Heart right ventricle (tissue), 16 donors: ENCODE measurements at regions not wholly inside any gene's neighbourhood (a gene's known extent, or its start where the extent isn't known, plus 50 kb on each side); places are given as distances from the start of the nearest gene placed in this dataset.

Experiments used
- ATAC-seq, 8 donors: fragments of 200-7000 bp; cut with Tn5 transposase; one replicate each; pipeline ENCODE4 v1.9.1; 2020; ENCODE audit warnings: mild to moderate bottlenecking in 8 of 8, moderate library complexity in 8 of 8, moderate number of reproducible peaks in 1 of 8
- DNase-seq, 2 donors: peaks; one replicate each; pipeline ENCODE4 v3.0.0-alpha.2; 2020
- H3K27ac ChIP-seq, 10 donors: fragments of 200-600 bp; sonication (generic) in 2 of 10; one replicate each; pipeline versions ENCODE4 v1.5.0 to v1.8.0; 2020 to 2022; ENCODE audit warnings: mild to moderate bottlenecking in 3 of 10
- H3K27me3 ChIP-seq, 7 donors: fragments of 200-600 bp; one replicate each; pipeline ENCODE4 v1.8.0; 2021 to 2022; ENCODE audit warnings: mild to moderate bottlenecking in 2 of 7
- H3K36me3 ChIP-seq, 9 donors: fragments of 200-600 bp; sonication (generic) in 1 of 9; one replicate each; pipeline versions ENCODE4 v1.5.0 to v1.8.0; 2020 to 2022; ENCODE audit warnings: mild to moderate bottlenecking in 2 of 9
- H3K4me1 ChIP-seq, 9 donors: fragments of 200-600 bp; sonication (generic) in 1 of 9; one replicate each; pipeline versions ENCODE4 v1.5.0 to v1.8.0; 2020 to 2022; ENCODE audit warnings: mild to moderate bottlenecking in 4 of 9
- H3K4me3 ChIP-seq, 10 donors: fragments of 200-600 bp; sonication (generic) in 2 of 10; one replicate each; pipeline versions ENCODE4 v1.5.0 to v1.8.0; 2020 to 2022; ENCODE audit warnings: mild to moderate bottlenecking in 7 of 10, moderate library complexity in 2 of 10
- H3K9me3 ChIP-seq, 11 donors: fragments of 200-600 bp in 10 of 11; sonication (generic) in 2 of 11; one replicate each; pipeline versions ENCODE4 v1.5.0 to v1.8.0; 2013 to 2022; ENCODE audit warnings: mild to moderate bottlenecking in 2 of 11, control low read depth in 1 of 11, moderate library complexity in 1 of 11
- CTCF ChIP-seq, 9 donors: fragments of 200-600 bp; sonication (generic) in 2 of 9; IDR thresholded peaks; one replicate each; pipeline versions ENCODE4 v1.5.0 to v1.8.0; 2021 to 2022; ENCODE audit warnings: antibody characterized with exemption in 9 of 9, mild to moderate bottlenecking in 5 of 9, moderate library complexity in 1 of 9
- WGBS, 2 donors: extraction: QIAGEN DNeasy Blood & Tissue Kit; methylation state at CpG; one replicate each; pipeline ENCODE4 v1.1.7; 2013; ENCODE audit warnings: inconsistent platforms in 1 of 2; 5-methylcytosine and 5-hydroxymethylcytosine counted together
- intact Hi-C, 10 donors: fragments of 100-400 bp; cut with DNase I; formaldehyde crosslinking; loops; one replicate each; pipeline versions ENCODE4 v1.11.1 to v1.14.2; 2022
- donor health status: Arrhythmogenic right ventricular cardiomyopathy.
- donor health status: ischemic (EF 13 %, LVEDD 7.1; RV severe dilation, severe dysfunction).
- donor health status: healthy with polysubstance abuse.
- donor health status: DM: no; HTN: yes; CAD: no.
- donor health status: DM: no; HTN: no; CAD: no.
- donor health status: ischemic (EF 25% LVEDD 6.9; RV normal size, moderate dysfunction).
- donor health status: ischemic (EF 25% LVEDD 5.7; RV mildly dilated, moderate dysfunction).
- donor health status: healthy.
- donor health status: DM: yes; HTN: yes; CAD: no.
- donor health status: Ischemic cardiomyopathy.
- donor health status: ischemic (EF 35%, LVEDD 5.7; RV mildly dilated, moderate dysfunction).
- donor health status: nonischemic (EF 11% LVEDD 7.7; RV severe dilation, severe dysfunction).
- donor health status: DM: yes; HTN: yes; CAD: no.
- donor health status: PGD.
- donor health status: ischemic (EF 29% LVEDD 5.4; RV normal size, mild dysfunction).
- donor health status: nonischemic (EF 23%, LVEDD 6.1; RV moderate dilation, normal function).

GRCh38 chr5:110194191-110194590 lies 504.5 kb downstream of the MAN2A1 start:
- Histone ChIP-seq H3K36me3 (no peaks in the 10 kb centered on the region), H3K4me3 (no peak overlapping the region), H3K27ac (no peak overlapping the region), H3K27me3 (peaks cover 0 to 8% (median 0%) of the 10 kb centered on the region in 7 donors), H3K4me1 (no peaks in the 10 kb centered on the region), H3K9me3 (peaks cover 0 to 15% (median 0%) of the 10 kb centered on the region in 11 donors)
- intact Hi-C loops = no loop called here
- no peak for TF ChIP-seq CTCF (IDR thresholded peaks at IDR 0.05)
- no peak for DNase-seq
- ATAC-seq = no peak

- Histone ChIP-seq H3K4me1 (no peaks in the 10 kb centered on the region), H3K27me3 (peaks cover 0 to 8% (median 0%) of the 10 kb centered on the region in 7 donors), H3K4me3 (no peak overlapping the region), H3K27ac (no peak overlapping the region), H3K36me3 (no peaks in the 10 kb centered on the region), H3K9me3 (peaks cover 0 to 17% (median 8%) of the 10 kb centered on the region in 11 donors)
- intact Hi-C loops = no loop called here
- 94 to 97% methylated on average over 1 of the region's 1 CpG for WGBS, 2 donors
- no peak for TF ChIP-seq CTCF (IDR thresholded peaks at IDR 0.05)
- DNase-seq (no peak), ATAC-seq (no peak)
Observed at GRCh38 chr5:110195288-110195687, 505.6 kb downstream of the MAN2A1 start.

GRCh38 chr5:110201791-110202190 lies 512.1 kb downstream of the MAN2A1 start:
- intact Hi-C loops = no loop called here
- peaks cover 0 to 17% (median 8%) of the 10 kb centered on the region in 11 donors for H3K9me3 ChIP-seq
- no peaks in the 10 kb centered on the region for H3K4me1 ChIP-seq
- DNase-seq (no peak), ATAC-seq (no peak)
- H3K4me3 ChIP-seq = no peak overlapping the region
- H3K27ac ChIP-seq = no peak overlapping the region
- TF ChIP-seq CTCF (IDR thresholded peaks at IDR 0.05) = no peak
- no peaks in the 10 kb centered on the region for H3K36me3 ChIP-seq
- WGBS, 2 donors = 43 to 53% methylated on average over 1 of the region's 1 CpG
- H3K27me3 ChIP-seq = no peaks in the 10 kb centered on the region

GRCh38 chr5:110203661-110204060 lies 513.9 kb downstream of the MAN2A1 start:
- no peak for TF ChIP-seq CTCF (IDR thresholded peaks at IDR 0.05)
- no peak for ATAC-seq

GRCh38 chr5:110209401-110209800 lies 517.1 kb downstream of the TMEM232 start:
- H3K9me3 ChIP-seq = peaks cover 0 to 34% (median 0%) of the 10 kb centered on the region in 11 donors
- no peak overlapping the region for H3K4me3 ChIP-seq
- no peak for DNase-seq
- no peak for ATAC-seq
- H3K36me3 ChIP-seq = no peaks in the 10 kb centered on the region
- no peak for TF ChIP-seq CTCF (IDR thresholded peaks at IDR 0.05)
- WGBS, 2 donors = 74 to 78% methylated on average over 3 of the region's 3 CpGs
- H3K4me1 ChIP-seq = no peaks in the 10 kb centered on the region
- H3K27me3 ChIP-seq = no peaks in the 10 kb centered on the region
- intact Hi-C loops = no loop called here
- H3K27ac ChIP-seq = no peak overlapping the region

More at GRCh38 chr5:110203661-110204060, 513.9 kb downstream of the MAN2A1 start:
- H3K4me3 ChIP-seq = no peak overlapping the region
- no peaks in the 10 kb centered on the region for H3K36me3 ChIP-seq
- H3K4me1 ChIP-seq = no peaks in the 10 kb centered on the region
- H3K9me3 ChIP-seq = peaks cover 0 to 17% (median 8%) of the 10 kb centered on the region in 11 donors
- no peak overlapping the region for H3K27ac ChIP-seq
- intact Hi-C loops = no loop called here
- DNase-seq = no peak
- H3K27me3 ChIP-seq = no peaks in the 10 kb centered on the region
